ENCODE measurements at regions not wholly inside any gene's neighbourhood (a gene's known extent, or its start where the extent isn't known, plus 50 kb on each side); places are given as distances from the start of the nearest gene placed in this dataset.
A peak's percentile ranks its signal among the peaks of the same experiment; 100 is the strongest.
"Not testable (repeated sequence)": the region's sequence is repeated elsewhere in the genome, so short reads cannot be mapped to it uniquely, and the experiment has no call there.

DNA sequence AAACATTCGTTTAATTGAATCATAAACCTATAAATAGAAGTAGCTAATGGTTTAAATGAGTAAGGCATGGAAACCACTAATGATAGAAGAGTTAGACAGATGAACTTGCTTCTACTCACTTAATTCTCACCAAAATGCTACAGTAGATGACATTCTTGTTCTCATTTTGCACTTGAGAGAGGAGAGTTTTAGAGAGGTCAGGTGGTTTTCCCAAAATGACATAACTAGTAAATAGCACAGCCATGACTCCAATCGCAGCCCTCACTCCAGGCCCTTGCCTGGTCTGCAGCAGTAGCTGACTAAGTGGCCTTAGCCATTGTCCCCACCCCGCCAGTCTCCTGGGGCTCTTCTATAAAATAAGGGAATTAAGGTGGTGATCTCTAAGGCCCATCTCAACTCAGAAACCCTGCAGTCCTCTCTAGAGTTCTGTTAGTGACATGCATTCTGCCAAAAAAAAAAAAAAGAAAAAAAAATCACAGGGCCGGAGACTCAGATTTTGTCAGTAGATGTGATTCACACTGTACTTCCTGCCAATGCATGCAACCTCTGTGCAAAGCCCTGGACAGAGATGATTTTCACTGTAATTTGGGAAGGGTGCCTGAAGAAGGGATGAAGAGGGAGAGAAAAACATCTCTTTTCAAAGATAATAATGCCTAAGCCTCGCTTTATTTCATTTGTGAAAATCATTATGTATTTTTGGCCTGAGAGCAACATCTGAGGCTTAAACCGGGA is 221.8 kb downstream of the ANAPC1 start:
- DNase-seq, result no peak

DNA sequence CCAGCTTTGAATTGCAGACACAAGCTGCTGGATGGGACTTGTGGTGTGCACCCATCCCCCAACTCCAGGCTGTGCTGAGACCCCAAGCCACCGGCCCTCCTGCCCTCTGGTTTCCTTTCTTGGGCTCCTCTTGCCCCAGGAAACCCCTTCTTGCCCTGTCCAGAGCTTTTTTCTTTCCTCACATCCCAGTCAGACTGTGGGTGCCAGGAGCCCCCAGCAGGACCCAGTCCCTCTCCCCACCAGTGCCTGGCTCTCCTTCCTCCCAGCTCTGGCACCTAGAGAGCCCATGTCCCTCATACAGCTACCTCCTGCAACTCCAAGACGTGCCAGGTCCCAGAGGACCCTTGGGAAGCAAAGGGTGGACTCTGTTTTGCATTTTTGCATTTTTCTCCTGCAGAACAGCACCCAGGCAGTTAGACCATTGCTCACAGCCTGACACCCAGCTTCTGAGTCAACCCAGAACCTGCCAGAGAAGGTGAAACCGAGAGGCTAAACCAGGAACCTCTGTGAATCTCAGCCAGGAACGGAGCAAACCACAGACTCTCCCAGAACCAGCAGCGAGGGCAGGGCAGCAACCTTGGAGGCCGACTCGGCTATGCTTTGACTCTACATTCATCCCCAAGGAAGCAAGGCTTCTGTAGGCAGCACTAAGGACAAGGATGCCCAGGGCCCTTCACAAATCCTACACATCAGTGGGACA is 221.1 kb downstream of the ANAPC1 start:
- DNase-seq, result no peak

GRCh38 chr2:111663471-111664274 is 220.3 kb downstream of the ANAPC1 start:
- no peak for DNase-seq

GRCh38 chr2:111664275-111664850 is 219.6 kb downstream of the ANAPC1 start:
- DNase-seq, result no peak

- DNase-seq, result no peak
These were observed 219.0 kb downstream of the ANAPC1 start for GRCh38 chr2:111665011-111665410.

DNA sequence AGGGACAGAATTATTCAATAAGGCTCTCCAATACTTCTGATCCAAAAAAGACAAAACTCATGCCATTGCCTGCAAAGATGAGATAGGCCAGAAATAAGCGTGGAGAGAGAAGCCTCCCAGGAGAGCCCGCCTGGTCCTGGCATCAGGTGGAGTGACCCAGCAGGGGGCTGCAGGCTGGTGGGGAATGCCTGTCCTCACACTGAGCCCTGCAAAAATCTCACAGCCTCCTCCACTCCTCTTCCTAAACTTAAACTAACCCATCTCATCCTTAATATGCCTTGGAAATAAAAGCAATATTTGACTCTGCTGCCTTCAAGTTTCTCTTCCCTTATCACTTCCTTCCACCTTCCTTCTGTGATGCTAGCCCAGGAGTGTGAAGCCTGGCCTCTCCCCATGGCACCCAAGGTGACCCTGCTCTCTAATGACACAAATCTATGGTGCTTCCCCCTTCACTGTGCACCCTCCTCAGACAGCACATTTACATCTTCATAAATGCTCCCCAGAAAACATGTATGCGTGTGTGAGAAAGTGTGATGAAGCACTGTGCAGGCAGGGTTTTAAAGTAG is 218.4 kb downstream of the ANAPC1 start:
- no peak for DNase-seq

DNA sequence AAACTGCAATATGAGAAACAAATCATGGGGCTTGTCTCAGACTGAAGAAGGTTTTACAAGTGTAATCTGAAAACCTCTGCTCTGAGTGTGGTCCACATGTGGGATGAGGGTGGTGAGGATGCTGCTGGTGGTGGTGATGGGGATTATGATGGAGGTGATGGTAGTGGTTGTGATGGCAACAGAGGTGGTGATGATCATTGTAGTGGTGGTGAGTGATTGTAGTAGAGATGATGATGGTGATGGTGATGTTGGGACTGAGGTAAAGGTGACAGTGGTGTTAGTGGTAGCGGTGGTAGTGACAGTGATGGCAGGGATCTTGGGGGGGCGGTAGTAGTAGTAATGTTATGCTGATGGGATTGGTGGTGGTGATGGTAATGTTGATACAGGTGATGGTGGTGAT is 217.8 kb downstream of the ANAPC1 start:
- DNase-seq, result no peak

DNA sequence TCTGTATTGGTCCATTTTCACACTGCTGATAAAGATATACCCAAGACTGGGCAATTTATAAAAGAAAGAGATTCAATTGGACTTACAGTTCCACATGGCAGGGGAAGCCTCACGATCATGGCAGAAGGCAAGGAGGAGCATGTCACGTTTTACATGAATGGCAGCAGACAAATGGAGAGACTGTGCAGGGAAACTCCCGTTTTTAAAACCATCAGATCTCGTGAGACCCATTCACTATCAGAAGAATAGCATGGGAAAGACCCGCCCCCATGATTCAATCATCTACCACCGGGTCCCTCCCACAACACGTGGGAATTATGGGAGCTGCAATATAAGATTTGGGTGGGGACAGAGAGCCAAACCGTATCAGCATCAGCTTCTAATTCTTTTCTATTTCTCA is 217.0 kb downstream of the ANAPC1 start:
- no peak for DNase-seq

GRCh38 chr2:111667542-111668273 is 216.3 kb downstream of the ANAPC1 start:
- peak; percentile 4 for DNase-seq

GRCh38 chr2:111668274-111668616 is 215.7 kb downstream of the ANAPC1 start:
- DNase-seq, result no peak

DNA sequence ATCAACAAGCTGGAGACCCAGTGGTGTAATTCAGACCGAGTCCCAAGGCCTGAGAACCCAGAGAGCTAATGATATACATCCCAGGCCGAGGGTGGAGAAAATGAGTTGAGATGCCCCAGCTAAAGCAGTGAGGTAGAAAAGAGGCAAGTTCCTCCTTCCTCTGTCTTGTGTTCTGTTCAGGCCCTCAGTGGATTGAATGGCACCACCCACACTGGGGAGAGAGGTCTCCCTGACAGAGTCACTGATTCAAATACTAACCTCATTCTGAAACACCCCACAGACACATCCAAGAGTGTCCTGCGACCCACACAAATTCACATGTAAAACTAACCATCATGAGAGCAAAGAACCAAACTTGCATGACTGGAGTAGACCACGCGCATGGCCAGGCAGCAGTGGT is 215.3 kb downstream of the ANAPC1 start:
- no peak for DNase-seq

GRCh38 chr2:111669928-111670695 is 213.9 kb downstream of the ANAPC1 start:
- DNase-seq, result no peak

DNA sequence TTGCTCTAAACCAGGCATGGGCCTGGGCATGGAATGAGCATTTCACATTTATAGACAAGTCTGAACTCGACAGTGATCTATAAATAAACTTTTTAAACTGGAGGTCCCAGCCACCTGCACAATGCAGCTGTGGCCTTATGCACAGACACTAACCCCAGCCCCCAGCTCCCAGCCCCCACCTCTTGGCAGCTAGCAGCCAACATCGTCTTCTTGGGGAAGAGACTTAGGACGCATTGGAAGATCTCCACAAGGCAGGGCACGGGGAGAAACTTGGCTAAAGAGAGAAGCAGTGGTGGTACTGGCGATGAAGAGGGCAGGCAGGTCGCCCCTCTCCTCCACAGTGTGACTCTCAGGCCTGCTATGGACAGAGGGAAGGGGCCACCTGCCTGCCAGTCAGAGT is 213.2 kb downstream of the ANAPC1 start:
- no peak for DNase-seq

GRCh38 chr2:111671426-111672150 is 212.4 kb downstream of the ANAPC1 start:
- DNase-seq, result no peak

DNA sequence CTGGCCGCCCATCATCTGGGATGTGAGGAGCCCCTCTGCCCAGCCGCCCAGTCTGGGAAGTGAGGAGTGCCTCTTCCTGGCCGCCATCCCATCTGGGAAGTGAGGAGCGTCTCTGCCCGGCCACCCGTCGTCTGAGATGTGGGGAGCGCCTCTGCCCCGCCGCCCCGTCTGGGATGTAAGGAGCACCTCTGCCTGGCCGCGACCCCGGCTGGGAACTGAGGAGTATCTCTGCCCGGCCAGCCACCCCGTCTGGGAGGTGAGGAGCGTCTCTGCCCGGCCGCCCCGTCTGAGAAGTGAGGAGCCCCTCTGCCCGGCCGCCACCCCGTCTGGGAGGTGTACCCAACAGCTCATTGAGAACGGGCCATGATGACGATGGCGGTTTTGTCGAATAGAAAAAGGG is 211.4 kb downstream of the ANAPC1 start:
- DNase-seq, result not testable (repeated sequence)

GRCh38 chr2:111673526-111673925 is 210.5 kb downstream of the ANAPC1 start:
- no peak for DNase-seq

GRCh38 chr2:111675419-111676194 is 208.4 kb downstream of the ANAPC1 start:
- no peak for DNase-seq

DNA sequence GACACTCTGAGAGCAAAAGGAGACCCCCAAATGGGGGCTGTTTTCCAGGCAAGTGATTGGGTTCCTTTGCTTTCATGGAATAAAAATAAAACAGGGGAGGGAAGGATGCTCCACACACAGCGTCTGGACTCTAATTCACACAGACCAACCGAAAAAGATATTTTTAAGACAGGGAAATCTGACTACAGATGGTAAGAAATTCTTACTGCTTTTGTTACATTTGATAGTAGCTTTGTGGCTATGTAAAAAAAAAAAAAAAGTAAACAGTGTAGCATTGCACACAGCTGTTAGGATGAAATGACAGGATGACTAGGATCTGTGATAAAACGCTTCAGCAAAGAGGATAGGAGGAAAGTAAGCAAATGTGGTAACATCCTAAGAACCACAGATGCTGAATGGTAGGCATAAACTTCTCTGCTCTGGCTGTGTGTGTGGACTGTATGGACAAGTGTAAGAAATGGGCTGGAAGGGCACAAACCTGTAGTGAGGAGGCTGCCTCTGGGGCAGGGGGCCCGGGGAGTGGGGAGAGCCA is 207.6 kb downstream of the ANAPC1 start:
- DNase-seq, result no peak

DNA sequence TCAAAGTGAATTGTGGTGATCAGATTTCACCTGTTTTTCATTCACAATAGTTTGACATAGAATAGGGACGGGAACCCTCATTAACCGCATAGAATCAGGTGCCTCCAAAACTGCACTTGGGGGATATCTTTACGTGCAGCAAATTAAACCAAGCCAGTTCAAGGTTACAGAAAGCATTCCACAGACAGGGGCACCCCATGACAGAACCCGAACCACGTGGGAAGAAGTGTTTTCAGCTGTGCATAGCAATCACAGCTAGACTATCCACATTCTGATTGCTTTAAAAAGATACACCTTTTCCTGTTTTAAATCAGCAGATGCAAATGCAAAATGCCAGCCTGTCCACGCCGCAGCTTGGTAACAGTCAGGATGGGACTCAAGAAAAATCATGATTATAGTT is 205.8 kb downstream of the ANAPC1 start:
- no peak for DNase-seq

GRCh38 chr2:111678651-111679050 is 205.3 kb downstream of the ANAPC1 start:
- no peak for DNase-seq
